ENCODE measurements at regions not wholly inside any gene's neighbourhood (a gene's known extent, or its start where the extent isn't known, plus 50 kb on each side); places are given as distances from the start of the nearest gene placed in this dataset.

GRCh38 chr2:240229005-240229404 is 88.5 kb upstream of the OTOS start:
- TF ChIP-seq CTCF (conservative IDR thresholded peaks at IDR 0.05) (no peak), ZFX (IDR thresholded peaks at IDR 0.05) (no peak)

Measured in C4-2B (cell line).